AG20443 (cell line): ENCODE measurements at regions not wholly inside any gene's neighbourhood (a gene's known extent, or its start where the extent isn't known, plus 50 kb on each side); places are given as distances from the start of the nearest gene placed in this dataset.
"Not testable (repeated sequence)": the region's sequence is repeated elsewhere in the genome, so short reads cannot be mapped to it uniquely, and the experiment has no call there.

Experiments used
- DNase-seq: peaks from one replicate; pipeline ENCODE4 v3.0.0; 2012; ENCODE audit warnings: low spot score, mixed read lengths

DNA sequence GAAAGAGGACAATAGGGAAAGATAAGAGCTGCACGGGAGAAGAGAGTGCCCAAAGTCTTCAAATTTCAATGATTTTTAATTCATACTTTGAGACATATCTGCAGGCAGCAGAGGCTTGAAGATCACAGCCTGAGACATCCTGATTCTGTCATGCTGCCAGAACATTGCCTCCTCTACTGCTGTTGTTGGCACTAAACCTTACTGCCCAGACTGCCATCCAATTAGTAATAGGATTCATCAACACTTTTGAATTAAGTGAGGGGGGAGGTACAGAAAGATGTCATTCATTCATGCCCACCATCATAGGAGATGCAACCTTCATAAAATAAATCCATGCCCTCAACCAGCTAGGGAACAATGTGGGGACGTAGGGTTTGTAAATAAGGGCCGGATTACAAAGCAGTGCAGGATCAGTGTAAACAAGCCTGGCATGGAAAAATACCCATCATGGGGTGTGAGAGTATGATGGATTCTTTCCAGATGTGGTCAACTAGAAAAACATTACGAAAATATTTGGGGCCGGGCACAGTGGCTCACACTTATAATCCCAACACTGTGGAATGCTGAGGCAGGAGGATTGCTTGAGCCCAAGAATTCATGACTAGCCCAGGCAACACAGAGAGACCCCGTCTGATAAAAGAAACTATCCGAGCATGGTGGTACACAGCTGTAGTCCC, 122.1 kb upstream of the DAPK1 start:
- peak; percentile 76 for DNase-seq

DNA sequence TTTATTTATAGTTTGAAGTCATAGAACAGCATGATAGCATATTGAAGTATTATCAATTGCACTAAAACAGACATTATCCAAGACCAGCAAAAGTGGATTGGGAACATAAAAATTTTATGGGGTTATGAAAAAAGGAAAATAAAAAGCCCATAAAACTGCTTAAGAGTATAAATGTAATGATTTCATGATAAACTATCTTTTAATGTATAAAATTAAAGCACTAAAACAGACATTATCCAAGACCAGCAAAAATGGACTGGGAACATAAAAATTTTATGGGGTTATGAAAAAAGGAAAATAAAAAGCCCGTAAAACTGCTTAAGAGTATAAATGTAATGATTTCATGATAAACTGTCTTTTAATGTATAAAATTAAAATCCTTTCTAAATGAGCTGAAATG, 119.0 kb upstream of the DAPK1 start:
- DNase-seq = no peak

DNA sequence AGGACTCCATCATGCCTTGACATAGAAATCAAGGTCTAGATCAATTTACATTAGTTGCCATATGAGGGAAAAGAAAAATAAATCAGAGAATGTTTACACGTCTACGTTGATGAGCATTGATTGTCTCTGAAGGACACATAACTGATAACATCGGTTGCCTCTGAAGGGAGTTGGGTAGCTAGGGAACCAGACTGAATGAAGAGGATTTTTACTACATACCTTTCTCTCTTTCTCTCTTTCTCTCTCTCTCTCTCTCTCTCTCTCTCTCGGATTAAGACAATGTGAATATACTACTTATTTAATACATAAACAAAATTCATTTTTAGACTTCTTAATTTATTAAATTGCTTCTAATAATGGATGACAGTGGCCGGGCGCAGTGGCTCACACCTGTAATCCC, 118.4 kb upstream of the DAPK1 start:
- no peak for DNase-seq

DNA sequence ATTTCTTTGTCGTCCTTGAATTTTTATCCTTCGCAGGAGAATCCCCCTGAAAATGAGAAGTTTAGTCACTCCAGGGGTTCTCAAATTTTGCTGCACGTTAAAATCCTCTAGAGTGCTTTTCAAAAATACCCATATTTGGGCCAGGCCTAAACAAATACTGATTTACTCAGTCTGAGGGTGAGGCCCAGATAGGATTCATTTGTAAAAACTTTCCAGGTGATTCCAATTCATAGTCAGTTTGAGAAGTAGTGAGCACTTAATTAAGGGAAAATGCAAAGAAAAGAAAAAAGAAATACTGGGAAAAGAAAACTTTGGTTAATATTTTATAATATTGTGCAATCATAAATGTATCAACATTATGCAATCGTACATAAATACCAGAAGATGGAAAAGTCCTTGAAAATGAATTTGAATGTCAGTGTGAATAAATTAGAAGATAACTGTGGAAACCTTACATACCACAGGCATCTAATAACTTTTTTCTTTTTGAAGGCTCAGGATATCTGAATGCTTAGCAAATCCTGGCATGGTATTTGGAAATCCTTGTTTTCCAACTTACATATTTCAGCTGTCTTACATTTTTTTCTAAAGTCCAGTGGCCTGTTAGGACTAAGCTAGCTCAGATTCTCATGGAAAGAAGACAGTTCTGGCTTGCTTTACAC, 116.5 kb upstream of the DAPK1 start:
- peak; percentile 63 for DNase-seq

DNA sequence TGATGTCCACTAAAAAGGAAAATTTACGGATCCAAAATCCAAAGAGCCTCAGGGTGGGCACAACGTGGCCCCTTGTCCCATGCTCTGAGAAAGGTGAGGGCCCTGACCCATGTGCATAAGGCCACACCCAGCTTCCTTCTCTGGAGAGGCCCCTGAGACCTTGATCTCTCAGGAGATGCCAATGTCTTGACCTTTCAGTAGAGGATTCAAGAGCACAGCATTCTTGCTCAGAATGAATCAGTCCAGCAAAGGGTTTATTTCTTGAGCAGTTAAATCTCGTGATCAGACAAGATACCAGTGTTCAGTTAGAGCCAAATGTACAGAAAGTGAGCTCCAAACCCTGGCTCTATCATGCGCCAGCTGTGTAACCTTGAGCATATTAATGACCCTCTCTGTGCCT, 115.9 kb upstream of the DAPK1 start:
- DNase-seq = no peak

DNA sequence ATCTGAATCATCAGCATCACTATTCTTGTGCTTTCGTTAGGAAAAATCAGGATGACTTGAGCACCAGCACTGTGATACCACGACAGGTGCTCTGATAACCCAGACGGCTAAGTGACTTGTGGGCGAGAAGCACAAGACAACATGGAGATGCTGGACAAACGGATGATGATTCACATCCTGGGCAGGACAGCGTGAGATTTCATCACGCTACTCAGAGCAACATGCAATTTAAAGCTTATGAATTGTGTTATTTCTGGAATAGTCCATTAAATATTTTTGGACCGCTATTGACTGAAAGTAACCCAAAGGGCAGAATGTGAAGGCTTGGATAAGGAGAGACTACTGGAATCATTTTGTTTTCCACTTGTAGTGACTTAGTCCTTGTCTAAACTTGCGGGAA, 114.8 kb upstream of the DAPK1 start:
- peak; percentile 39 for DNase-seq

DNA sequence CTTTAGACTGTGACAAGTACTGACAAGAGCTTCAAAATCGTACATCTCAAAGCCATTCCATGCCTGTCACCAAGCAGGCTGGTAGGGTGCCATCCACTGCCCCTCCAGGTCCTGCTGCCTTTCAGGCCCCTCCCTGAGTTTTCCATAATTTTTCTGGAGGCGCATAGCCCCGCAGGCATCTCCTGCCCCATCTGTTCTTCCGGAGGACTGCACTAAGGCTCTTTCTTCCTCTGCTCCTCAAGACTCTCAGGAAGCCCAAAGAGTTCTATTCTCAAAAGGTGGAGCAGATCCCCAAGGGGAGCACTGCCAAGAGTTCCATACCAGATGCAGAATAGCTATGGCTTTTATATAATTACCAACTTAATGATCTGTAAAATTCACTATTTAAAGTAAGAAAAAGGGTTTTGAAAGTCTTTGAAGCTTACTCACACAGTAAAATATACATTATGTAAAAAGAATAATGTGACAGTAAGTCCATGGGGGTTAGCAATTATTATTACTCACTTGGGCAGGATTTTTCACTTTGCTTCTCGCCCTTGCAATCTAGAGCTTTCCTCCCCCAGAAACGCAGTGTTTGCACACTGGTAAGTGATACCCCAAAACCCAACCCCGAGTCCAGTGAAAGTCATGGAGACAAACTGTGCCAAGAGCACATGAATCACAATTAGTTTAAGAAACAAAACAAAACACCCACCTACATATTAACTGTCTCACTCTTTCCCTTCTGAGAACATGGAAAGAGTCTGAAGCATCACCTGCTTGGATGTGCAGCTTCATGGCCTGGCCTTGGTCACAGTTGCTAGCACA, 114.1 kb upstream of the DAPK1 start:
- no peak for DNase-seq

DNA sequence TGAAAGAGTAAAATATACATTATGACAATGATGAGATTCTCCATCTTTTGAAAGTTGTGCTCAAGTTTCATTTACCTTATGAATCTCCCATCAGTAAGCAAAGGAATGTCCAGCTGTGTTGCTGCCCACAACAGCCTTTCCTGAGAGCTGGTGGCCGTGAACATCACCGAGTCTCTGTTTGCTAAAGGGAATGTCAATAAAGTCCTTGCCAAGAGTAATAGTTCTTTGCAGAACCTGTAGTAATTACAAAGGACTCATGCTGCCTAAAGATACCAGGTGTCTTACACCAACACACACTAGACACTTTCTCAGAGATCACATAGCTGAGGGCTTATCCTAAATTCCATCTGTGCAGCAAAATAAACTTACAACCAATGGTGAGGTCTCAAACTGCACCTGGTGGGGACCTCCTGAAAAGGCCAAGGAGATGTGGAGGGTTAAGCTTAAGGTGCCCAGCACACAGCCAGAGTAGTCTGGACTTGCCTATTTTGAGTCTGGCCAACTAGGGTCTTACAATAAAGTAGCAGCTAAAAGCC, 111.1 kb upstream of the DAPK1 start:
- DNase-seq = no peak

DNA sequence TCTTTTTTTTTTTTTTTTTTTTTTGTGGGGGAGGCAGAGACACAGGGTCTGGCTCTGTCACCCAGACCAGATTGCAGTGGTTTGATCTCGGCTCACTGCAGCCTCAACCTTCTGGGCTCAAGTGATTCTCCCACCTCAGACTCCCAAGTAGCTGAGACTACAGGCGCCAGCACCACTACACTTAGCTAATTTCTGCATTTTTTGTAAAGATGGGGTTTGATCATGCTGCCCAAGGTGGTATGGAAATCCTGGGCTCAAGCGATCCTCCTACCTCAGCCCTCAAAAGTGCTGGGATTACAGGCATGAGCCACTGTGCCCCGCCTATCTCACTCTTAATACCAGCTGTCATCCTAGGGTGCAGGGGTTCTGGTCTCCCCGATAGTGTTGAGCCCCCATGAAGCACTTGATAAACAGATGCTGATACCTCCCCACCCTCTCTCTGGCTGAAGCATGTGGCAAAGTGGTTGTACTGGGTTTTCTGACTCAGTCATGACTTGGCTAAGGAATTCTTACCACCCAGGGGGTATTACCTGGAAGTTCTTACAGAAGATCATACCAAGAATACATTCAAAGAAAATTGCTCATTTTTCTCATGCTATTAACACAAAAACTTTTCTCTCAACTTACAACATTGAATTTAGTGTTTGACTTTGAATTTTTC, 110.2 kb upstream of the DAPK1 start:
- no peak for DNase-seq

DNA sequence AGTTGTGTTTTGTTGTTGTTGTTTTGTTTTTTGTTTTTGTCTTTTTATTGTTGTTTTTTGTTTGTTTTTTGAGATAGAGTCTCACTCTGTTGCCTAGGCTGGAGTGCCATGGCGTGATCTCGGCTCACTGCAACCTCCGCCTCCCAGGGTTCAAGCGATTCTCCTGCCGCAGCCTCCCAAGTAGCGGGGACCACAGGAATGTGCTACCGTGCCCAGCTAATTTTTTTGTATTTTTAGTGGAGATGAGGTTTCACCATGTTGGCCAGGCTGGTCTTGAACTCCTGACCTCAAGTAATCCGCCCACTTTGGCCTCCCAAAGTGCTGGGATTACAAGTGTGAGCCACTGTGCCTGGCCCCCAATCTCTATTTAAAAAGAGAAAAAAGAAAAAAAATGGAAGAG, 109.0 kb upstream of the DAPK1 start:
- DNase-seq = not testable (repeated sequence)

DNA sequence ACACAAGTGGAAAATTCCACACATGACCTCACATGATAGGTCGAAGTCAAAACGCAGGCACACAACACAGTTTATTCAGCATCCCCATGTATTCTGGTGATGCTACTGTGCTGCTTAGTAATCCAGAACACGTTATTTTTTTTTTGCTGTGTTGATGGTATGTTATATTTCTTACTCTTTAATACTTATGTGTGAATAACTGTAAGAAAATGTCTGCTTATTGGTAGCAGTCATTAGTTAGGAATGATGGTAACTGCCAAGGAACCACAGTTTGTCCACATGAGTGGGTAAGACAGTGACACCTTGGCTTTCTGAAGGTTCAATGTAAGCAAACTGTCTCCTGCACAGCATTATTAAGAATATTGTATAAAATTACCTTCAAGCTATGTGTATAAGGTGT, 107.7 kb upstream of the DAPK1 start:
- DNase-seq = no peak

DNA sequence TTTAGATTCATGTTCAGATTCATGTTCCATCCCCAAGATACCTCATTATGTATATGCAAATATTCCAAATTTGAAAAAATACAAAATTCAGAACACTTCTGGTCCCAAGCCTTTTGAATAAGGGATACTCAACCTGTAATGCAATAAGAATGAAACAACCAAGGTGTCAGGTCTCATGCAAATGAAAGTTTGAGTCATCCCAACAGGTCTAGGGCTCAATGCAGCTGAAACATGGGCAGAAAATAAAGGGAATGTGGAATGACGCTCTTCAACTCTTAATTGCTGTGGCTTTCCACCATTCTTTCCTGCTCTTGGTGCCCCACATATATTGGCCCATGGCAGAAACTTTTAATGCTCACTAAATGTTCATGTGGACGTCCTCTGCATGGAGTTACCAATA, 107.3 kb upstream of the DAPK1 start:
- DNase-seq = no peak

DNA sequence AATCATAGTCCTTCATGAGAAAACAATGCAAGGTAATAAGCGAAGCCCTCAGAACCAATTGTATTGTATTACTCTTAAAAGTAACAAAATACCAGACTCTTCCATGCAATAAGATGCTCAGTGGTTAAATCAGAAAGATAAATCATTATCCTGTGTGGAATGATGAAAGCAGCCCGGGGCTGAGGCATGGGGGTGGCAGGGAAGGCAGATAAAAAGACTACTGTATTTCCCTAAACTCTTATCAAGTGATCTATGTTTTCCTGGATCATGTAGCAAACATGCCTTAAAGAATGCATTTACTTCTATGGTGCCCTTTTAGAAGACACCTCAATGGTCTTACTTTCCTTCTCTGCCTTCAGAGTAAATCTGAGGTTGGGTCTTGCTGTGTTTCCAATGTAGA, 105.6 kb upstream of the DAPK1 start:
- DNase-seq = no peak

DNA sequence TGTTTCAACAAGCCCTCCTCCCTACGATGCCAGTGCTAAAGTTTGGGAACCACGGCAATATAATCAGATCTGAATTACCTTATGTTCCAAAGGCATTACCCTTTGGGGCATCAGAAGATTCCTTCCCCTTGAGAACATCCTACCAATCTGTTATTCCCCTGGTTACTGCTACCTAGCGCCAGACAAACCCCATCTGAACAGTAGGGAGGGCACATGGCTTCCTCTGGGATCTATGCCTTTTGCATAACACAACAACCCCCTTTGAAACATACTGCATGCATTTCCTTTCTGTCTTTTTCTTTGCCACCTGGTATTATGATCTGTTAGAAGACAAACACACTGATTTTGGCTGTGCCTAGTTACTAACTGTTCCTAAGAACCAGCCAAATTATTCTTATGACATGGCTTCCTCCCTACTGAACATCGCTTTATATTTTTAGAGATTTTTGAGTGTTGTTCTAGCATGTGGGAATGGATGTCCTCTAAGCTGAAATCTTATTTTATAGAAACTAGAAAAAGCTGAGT, 103.9 kb upstream of the DAPK1 start:
- no peak for DNase-seq

DNA sequence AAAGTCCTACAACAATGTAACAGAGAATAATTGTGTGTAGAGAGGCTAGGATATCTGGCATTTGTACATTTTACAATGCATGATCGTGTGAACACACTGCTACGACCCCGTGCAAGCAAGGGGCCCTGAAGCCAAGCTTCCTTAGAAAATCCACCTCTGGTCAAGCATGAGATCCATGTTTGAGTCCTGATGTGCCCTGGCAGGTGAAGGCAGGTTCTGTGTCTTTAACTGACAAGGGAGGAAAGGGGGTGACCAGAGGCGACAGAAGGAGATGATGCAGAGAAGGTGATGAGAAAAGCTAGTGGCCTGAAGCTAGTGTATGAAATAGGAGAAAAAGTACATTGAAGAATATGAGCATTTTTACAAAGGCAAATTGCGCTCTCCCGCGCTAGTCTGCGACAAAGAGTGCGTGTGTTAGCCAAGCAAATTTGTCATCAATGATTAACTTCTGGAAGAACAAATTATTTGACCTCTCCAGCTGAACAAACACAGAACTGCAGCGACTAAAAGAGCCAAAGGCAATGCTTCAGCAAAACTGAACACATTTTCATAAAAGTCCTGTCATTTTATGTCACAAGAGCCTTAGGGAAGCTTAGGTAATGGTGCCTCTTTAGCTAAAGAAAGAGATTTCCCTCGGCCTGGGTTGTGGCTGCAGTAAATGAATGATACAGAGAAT, 101.7 kb upstream of the DAPK1 start:
- no peak for DNase-seq

DNA sequence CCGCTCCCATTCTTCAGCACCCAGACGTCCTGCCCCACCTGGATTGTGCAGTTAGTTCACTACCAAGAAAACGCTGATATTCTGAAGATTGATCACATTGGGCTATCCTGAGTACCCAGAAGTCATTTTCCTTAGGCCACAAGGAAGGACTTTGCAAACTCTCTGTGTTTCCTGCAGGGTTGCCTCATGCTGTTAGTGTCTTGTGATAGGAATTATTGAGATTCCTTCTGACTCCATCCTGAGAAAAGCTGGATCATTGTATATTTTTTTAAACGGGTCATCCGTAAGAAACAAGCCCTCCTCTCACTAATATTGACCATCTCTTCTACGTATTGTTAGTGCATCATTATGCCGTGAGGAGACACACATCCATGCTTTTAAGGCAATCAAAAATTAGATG, 96.0 kb upstream of the DAPK1 start:
- DNase-seq = no peak

DNA sequence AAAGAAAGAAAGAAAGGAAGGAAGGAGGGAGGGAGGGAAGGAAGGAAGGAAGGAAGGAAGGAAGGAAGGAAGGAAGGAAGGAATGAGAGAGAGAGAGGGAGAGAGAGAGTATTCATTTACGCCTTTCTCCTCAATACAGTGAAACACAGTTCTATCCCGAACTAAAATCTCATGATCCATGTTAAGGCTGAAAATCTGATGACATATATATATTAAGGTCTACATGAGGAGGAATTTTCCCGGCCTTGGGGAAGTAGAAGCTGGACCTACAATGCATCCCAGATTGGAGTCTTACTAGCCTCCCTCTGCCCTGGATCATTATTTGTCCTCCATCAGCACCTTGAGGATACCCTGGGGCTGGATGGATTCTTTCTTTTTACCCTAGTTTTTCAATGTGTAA, 95.1 kb upstream of the DAPK1 start:
- DNase-seq = no peak

DNA sequence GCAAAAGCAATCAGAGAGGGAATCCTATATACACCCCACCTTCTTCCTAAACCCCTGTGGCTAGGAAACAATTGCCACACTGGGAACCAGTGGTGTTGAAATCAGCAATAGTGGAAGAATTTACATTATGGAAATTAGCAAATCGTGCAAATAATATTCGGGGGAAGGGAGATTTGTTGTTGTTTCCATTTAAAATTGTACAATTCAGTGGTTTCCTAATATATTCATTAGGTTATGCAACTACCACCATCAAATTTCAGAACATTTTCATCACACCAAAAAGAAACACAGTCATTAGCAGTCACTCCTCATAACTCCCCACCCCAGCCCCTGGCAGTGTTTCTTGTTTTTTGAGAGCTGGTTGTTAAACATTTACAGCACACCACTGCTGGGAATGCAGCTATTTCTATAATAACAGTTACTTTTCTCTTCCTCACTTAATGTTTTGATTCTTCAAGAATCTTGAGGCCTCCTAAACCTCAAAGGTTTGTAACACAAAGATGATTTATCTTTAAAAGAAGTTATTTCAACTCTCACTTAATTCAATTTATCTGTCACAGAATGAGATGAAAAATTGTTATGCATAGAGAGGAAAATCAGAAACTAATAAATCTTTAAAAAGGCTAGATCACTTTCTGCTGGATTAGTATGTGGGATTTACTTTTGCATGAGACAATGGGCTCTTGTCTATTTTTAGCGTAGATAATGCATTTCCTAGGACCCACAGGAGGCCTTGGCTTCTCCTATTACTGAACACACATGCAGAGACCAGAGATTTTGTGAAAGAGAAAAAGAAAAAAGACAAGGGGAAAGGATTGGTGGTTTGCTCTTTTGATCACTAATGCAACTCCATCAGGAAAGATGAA, 91.8 kb upstream of the DAPK1 start:
- peak; percentile 18 for DNase-seq

DNA sequence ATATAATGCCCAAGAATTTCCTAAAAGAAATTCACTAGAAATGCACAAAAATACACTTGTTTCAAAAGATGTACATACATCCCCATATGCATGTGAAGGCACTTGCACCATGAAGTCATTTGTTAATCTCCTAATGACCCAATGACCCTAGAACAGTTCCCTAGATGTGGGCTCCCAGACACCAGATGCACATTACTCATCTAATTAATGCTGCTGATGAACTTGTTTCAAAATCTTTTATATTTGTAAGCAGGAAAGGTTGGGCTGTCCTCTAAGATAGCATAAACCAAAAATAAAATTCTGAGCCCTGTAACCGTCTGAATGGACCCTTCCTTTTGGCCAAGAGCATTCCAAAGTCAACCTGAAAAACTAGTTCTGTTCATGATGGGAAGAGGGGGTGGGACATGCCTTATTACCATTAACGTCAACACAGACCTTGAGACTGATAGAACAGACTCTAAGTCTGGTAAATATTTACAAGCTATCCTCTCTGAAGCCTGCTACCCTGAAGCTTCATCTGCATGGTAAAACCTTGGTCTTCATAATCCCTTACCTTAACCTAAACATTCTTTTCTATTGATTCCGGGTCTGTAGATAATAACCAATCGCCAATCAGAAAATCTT, 91.0 kb upstream of the DAPK1 start:
- DNase-seq = no peak
